ENCODE measurements at regions not wholly inside any gene's neighbourhood (a gene's known extent, or its start where the extent isn't known, plus 50 kb on each side); places are given as distances from the start of the nearest gene placed in this dataset.

DNA sequence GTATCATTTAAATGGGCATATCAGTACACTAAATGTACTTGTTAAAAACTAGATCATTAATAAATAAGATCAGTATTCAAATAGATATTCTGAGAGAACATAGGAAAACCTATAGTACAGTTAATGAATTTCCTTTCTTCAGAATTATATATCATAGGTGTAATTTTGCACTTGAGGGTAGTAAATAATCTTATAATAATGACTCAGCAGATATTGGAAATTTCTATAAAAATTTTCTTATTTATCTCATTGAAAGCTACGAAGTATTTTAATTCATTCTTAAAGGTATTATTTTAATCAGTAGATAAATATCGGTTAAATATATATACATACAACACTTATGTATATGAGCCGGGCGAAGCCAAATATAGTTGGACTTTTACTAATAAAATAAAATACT is 300.9 kb upstream of the SOX2 start:
- no peak overlapping the region for H3K27ac ChIP-seq
- DNase-seq = no peak
- no peak for TF ChIP-seq POLR2AphosphoS5 (IDR thresholded peaks at IDR 0.05)
- no peak for TF ChIP-seq POLR2A (IDR thresholded peaks at IDR 0.05)
- TF ChIP-seq, protein P1, sequence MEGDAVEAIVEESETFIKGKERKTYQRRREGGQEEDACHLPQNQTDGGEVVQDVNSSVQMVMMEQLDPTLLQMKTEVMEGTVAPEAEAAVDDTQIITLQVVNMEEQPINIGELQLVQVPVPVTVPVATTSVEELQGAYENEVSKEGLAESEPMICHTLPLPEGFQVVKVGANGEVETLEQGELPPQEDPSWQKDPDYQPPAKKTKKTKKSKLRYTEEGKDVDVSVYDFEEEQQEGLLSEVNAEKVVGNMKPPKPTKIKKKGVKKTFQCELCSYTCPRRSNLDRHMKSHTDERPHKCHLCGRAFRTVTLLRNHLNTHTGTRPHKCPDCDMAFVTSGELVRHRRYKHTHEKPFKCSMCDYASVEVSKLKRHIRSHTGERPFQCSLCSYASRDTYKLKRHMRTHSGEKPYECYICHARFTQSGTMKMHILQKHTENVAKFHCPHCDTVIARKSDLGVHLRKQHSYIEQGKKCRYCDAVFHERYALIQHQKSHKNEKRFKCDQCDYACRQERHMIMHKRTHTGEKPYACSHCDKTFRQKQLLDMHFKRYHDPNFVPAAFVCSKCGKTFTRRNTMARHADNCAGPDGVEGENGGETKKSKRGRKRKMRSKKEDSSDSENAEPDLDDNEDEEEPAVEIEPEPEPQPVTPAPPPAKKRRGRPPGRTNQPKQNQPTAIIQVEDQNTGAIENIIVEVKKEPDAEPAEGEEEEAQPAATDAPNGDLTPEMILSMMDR (IDR thresholded peaks at IDR 0.05) = no peak
- no peak for TF ChIP-seq EP300 (IDR thresholded peaks at IDR 0.05)
- H3K4me1 ChIP-seq = no peaks in the 10 kb centered on the region
- WGBS, 2 donors = 93% methylated on average over 4 of the region's 4 CpGs
- H3K27me3 ChIP-seq = no peaks in the 10 kb centered on the region
- no peaks in the 10 kb centered on the region for H3K9me3 ChIP-seq
- H3K4me3 ChIP-seq = no peak overlapping the region
- no peaks in the 10 kb centered on the region for H3K36me3 ChIP-seq
- intact Hi-C loops (cut with DNase I) = no loop called here

DNA sequence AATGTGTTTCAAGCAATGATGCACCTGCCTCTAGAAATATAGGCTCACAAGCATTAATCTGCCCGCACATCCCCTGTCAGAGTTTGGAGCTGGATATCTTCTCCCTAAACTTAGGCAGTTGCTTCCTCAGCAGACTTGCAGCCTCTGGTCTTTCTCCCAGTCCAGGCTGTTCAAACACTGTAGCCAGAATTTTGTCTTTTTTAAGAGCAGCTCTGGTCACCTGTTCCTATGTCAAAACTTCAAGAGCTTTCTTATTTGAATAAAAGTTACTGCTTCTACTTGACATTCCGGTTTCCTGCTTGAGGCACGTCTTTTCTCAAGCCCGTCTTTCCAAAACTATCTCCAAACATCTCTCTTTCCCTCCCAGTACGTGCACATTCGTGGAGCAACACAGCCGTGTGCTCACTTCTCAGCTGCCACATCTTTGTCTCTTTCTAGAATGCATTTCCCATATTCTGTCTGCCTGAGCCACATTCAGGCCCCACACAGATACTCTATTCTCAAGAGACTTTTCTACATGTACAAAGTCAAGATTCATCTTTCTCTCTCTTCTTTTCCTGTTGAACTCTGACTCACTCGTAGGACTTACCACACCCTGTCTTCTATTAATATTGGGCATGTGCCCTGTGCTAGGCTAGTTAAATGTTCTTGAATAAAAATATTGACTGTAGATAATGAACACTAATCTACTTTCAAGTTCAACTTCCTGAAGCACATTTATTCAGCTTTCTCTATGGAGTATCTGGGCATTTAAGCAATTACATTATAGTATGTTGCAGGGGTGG is 307.7 kb upstream of the SOX2 start:
- Histone ChIP-seq H3K27ac (no peak overlapping the region), H3K4me3 (no peak overlapping the region), H3K9me3 (no peaks in the 10 kb centered on the region), H3K4me1 (no peaks in the 10 kb centered on the region), H3K27me3 (no peaks in the 10 kb centered on the region), H3K36me3 (no peaks in the 10 kb centered on the region)
- 53 to 79% methylated on average over 8 of the region's 8 CpGs for WGBS, 2 donors
- DNase-seq = no peak
- TF ChIP-seq EP300 (IDR thresholded peaks at IDR 0.05) (no peak), POLR2AphosphoS5 (IDR thresholded peaks at IDR 0.05) (no peak), POLR2A (IDR thresholded peaks at IDR 0.05) (no peak)
- TF ChIP-seq, protein P1 (IDR thresholded peaks at IDR 0.05) = no peak
- intact Hi-C loops (cut with DNase I) = no loop called here

DNA sequence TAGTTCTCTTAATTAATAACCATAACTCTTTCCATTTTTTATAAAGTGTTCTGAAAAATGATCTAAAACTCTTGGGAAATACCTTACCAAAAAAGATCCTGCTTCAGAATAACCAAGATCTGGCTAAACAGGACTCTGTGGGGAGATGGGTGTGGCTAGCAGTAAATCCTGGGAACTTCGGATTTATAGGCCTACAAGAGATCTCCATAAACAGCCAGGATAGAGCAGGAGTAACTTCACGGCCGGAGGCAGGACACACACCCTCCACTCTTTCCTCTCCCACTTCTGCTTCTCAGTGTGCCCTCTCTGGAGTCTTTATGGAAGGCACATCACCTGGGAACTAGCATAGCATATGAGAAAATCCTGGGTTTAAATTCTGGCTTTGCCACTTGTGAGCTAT is 309.4 kb upstream of the SOX2 start:
- Histone ChIP-seq H3K27me3 (no peaks in the 10 kb centered on the region), H3K4me1 (no peaks in the 10 kb centered on the region), H3K27ac (no peak overlapping the region), H3K36me3 (no peaks in the 10 kb centered on the region), H3K9me3 (no peaks in the 10 kb centered on the region), H3K4me3 (no peak overlapping the region)
- no peak for DNase-seq
- TF ChIP-seq POLR2A (IDR thresholded peaks at IDR 0.05) (no peak), POLR2AphosphoS5 (IDR thresholded peaks at IDR 0.05) (no peak), EP300 (IDR thresholded peaks at IDR 0.05) (no peak)
- TF ChIP-seq, protein P1 (IDR thresholded peaks at IDR 0.05) = no peak
- intact Hi-C loops (cut with DNase I) = no loop called here
- WGBS, 2 donors = 11 to 37% methylated on average over 3 of the region's 3 CpGs

DNA sequence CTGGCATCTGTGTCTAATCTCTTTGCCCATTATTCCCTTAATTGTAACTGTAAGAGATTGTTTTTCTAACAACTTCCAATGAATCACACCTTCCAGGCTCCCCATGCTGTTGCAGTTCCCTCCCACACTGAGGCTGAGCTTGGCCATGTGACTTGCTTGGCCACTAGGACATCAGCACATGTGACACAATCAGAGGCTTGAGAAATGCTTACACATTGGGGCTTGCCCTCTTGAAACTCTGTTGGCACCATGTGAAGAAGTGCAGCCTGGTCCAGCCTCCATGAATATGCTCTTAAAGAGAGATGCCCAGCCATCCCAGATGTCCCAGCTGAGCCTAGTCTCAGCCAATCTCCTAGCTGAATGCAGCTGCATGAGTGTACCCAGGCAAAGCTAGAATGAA is 326.8 kb upstream of the SOX2 start:
- H3K4me1 ChIP-seq = no peaks in the 10 kb centered on the region

More for the DNA sequence above, 326.8 kb upstream of the SOX2 start:
- Histone ChIP-seq H3K27ac (no peak overlapping the region), H3K4me3 (no peak overlapping the region), H3K27me3 (no peaks in the 10 kb centered on the region), H3K9me3 (peaks cover 0 to 2% (median 0%) of the 10 kb centered on the region in 4 donors), H3K36me3 (no peaks in the 10 kb centered on the region)
- TF ChIP-seq POLR2A (IDR thresholded peaks at IDR 0.05) = no peak
- no peak for TF ChIP-seq EP300 (IDR thresholded peaks at IDR 0.05)
- no peak for TF ChIP-seq POLR2AphosphoS5 (IDR thresholded peaks at IDR 0.05)
- TF ChIP-seq, protein P1 (IDR thresholded peaks at IDR 0.05) = no peak
- no peak for DNase-seq
- intact Hi-C loops (cut with DNase I) = no loop called here
